NCI-H69 (cell line): ENCODE measurements at regions not wholly inside any gene's neighbourhood (a gene's known extent, or its start where the extent isn't known, plus 50 kb on each side); places are given as distances from the start of the nearest gene placed in this dataset.

Experiments
- DNase-seq: peaks from one replicate; lab custom pipeline; 2025; lab: John Stamatoyannopoulos, UW

DNA sequence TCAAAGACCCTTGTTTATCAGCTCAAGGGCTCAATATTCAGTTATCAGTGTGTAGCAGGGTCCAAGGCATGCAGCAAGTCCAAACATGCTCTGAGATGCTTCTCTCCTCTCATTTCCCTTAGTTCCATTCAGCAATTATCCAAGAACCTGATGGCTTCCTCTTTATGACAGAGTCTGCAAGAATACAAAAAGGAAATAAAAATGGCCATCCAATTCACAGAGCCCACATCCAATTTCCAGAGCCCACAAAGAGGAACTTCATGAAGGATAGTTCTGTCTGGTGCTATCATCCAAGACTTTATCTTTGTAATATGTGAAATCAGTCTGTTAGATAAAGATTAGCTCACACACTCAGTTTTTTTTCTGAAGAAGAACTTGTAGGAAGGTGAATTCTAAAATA is 217.2 kb downstream of the LACC1 start:
- no peak for DNase-seq

DNA sequence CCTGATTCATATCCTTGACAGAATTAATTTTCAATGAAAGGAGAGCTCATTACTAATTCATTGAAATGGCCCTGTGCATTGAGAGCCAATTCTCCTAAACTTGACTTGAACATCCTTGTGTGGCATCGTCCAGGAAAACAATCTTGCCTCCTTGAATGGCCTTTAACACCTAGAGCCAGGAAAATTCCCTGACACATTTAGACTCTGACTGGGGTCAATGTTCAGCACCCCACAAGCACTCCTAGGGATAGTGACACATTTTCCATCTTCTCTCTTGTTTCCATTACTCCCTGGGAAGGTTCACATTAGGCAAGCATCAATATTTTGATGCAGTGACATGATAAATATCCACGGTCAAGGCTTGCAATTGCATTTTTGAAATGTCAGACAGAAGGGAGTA is 218.9 kb downstream of the LACC1 start:
- no peak for DNase-seq

DNA sequence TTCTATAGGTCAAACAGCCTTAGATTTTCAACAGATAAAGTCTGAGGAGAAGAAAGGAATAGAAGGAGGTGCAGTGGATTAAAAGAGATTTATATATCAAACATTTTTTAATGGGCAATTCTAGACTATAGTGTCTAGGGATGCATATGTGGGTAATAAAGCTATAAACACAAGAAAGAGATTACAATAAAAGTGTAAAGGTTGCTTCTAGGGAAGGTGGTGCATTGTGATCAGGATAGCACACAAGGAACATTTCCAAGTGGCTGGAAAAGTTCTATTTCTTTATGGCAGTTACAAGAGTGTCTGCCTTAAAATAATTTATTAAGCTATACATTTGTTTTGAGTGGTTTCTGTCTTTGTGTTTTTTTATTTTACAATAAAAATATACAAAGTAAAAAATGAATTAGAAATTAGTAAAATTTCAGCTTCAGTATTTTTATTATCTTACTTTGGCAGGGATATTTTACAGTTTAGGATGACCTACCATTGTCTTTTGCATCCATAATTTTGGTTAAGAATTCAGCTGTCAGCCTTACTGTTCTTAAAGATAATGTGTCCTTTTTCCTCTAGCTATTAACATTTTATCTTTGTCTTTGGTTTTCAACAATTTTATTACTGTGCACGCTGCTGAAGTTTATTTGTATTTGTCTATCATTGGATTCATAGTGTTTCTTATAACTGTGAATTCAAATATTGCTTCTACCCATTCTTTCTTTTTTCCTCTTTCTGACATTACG is 221.8 kb downstream of the LACC1 start:
- no peak for DNase-seq

DNA sequence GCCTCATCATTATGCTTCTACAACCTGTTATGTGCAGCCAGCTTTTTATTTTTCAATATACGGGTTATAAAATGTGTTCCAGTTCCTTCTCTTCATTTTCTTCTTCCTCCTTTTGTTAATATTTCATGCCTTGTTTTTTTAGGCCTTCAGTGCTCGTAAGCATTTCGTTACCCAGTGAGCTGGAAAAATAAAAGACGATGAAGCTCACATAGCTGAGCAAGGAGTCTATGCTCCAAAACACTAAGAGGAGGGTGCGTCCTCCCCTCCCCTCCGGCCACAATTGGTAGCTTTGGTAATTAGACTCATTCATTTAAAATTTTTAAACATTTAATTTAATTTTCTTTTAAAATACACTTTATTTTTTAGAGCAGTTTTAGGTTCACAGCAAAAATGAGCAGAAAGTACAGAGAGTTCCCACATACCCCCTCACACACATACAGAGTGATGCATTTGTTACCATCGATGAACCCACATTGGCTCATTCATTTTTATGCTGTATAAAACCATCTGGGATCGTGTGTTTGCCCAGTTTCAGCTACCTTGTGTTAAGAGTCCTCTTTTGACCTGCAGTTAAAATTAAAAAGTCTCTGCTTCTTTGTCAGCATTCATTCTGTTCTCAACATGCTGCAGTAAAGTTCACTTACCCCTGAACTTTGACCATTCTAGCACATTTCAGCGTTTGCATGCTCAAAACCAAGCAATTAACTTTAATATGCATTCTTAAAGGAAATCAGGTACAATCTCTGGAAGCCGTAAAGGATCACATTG is 223.9 kb downstream of the LACC1 start:
- DNase-seq = no peak

GRCh38 chr13:44104197-44104490 is 224.4 kb downstream of the LACC1 start:
- no peak for DNase-seq

DNA sequence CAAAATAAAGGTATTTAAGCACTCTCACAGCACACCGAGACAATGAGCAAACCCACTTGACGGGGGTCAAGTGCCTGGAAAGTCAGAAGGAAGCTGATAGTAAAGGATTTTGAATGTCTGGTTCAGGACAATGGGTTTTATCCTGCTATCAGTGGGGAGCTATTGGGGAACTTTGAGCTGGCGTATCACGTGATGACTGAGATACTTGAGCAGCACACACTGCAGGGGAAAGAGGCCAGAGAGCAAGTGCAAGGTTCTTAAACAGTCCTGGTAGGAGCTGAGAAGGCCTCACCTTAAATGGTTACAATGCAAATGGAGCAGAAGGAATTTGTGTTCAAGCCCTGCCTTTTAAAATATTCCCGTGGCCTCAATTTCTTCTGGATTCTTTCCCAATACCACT is 225.3 kb downstream of the LACC1 start:
- DNase-seq = no peak

GRCh38 chr13:44106266-44107152 is 226.8 kb downstream of the LACC1 start:
- DNase-seq = no peak

GRCh38 chr13:44107357-44108121 is 227.8 kb downstream of the LACC1 start:
- no peak for DNase-seq

DNA sequence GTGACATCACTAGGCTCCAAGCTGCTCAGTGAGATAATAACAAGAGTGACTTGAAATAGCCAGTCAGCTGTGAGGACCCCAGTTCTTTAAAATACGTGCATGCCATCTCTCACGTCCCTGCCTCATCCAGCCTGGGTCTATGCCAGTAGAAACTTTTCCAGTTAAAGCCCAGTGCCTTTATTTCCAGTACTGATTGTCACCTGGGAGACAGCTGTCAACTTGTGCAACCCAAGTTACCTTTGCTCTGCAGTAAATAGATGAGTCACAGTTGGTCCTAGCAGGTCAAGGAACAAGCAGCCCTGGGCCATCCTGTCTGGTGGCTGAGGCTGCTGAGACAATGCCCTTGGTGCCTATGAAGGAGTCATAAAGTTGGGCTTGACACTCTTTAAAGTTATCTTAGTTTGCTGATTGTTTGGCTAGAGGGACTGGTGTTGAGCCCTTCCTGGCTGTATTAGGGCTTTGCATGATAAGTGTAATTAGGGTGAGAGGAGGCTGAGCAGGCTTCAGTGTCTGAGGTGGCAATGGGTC is 228.7 kb downstream of the LACC1 start:
- DNase-seq = no peak

GRCh38 chr13:44110091-44110621 is 230.5 kb downstream of the LACC1 start:
- no peak for DNase-seq

GRCh38 chr13:44111701-44112100 is 232.0 kb downstream of the LACC1 start:
- DNase-seq = no peak

- no peak for DNase-seq
Observed at GRCh38 chr13:44112700-44113329, 233.1 kb downstream of the LACC1 start.

GRCh38 chr13:44116562-44117332 is 237.0 kb downstream of the LACC1 start:
- no peak for DNase-seq

DNA sequence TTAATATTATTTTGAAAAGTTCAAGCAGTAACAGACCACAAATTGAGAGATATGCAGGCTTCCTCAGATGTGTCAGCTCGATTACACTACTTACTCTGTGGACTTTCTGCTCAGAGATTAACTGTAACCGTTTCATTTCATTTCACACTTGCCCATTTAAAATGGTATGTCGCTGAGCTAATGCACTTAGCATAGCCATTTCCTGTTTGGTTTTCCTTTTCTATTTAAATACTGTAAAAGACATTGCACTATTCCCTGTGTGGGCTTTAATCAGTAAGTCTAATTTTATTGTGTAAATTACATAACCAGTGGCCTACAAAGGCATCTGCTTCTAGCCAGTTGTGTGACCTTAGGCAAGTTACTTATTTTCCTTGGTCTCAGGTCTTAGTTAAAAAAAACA is 237.6 kb downstream of the LACC1 start:
- DNase-seq = peak; percentile 12

GRCh38 chr13:44117816-44118215 is 238.1 kb downstream of the LACC1 start:
- no peak for DNase-seq

GRCh38 chr13:44118881-44119280 is 239.2 kb downstream of the LACC1 start:
- no peak for DNase-seq

GRCh38 chr13:44120043-44120442 is 240.3 kb downstream of the LACC1 start:
- DNase-seq = no peak

GRCh38 chr13:44120849-44121755 is 241.4 kb downstream of the LACC1 start:
- no peak for DNase-seq

- DNase-seq = no peak
Observed at GRCh38 chr13:44124352-44124751, 244.6 kb downstream of the LACC1 start.
